Fibroblast of lung (primary cell): ENCODE measurements at regions not wholly inside any gene's neighbourhood (a gene's known extent, or its start where the extent isn't known, plus 50 kb on each side); places are given as distances from the start of the nearest gene placed in this dataset.

Experiments used
- DNase-seq, 2 donors: peaks; one replicate each; pipeline versions ENCODE4 v3.0.0 to v3.0.0-alpha.2; 2010; ENCODE audit warnings: low read depth in 2 of 2
- H2AFZ ChIP-seq: 2 replicates; pipeline ENCODE4 v1.5.1; 2012; ENCODE audit warnings: low read length, control low read depth, inconsistent platforms
- H3K27ac ChIP-seq: 2 replicates; pipeline ENCODE4 v1.5.1; 2011; ENCODE audit warnings: low read length, control low read depth; ENCODE audit not compliant: insufficient read depth
- H3K27me3 ChIP-seq: 2 replicates; pipeline ENCODE4 v1.5.1; 2011; ENCODE audit warnings: mild to moderate bottlenecking, low read length; ENCODE audit not compliant: control insufficient read depth, insufficient read depth
- H3K36me3 ChIP-seq: 2 replicates; pipeline ENCODE4 v1.5.1; 2011; ENCODE audit warnings: low read length; ENCODE audit not compliant: control insufficient read depth, insufficient read depth
- H3K4me1 ChIP-seq: 2 replicates; pipeline ENCODE4 v1.5.1; 2011; ENCODE audit warnings: low read length; ENCODE audit not compliant: control insufficient read depth, insufficient read depth; ENCODE audit errors: extremely low read depth
- H3K4me2 ChIP-seq: 2 replicates; pipeline ENCODE4 v1.5.1; 2011; ENCODE audit warnings: low read length, control low read depth; ENCODE audit not compliant: insufficient read depth; ENCODE audit errors: extremely low read depth
- H3K4me3 ChIP-seq, 4 experiments: fragments of 200-600 bp in 1 of 4; sonication (generic) in 1 of 4; replicated peaks in 1 of 4; 2 replicates each; pipeline ENCODE4 v1.5.1; 2011 to 2016; ENCODE audit warnings: low read length in 4 of 4, low read depth in 3 of 4, mild to moderate bottlenecking in 3 of 4, control low read depth in 2 of 4, inconsistent platforms in 1 of 4, mixed read lengths in 1 of 4; ENCODE audit not compliant: insufficient read depth in 1 of 4; ENCODE audit errors: control extremely low read depth in 1 of 4
- H3K79me2 ChIP-seq: 2 replicates; pipeline ENCODE4 v1.5.1; 2012; ENCODE audit warnings: mild to moderate bottlenecking, low read length, inconsistent platforms; ENCODE audit not compliant: control insufficient read depth, insufficient read depth
- H3K9ac ChIP-seq: 2 replicates; pipeline ENCODE4 v1.5.1; 2011; ENCODE audit warnings: mild to moderate bottlenecking, low read length, control low read depth; ENCODE audit not compliant: insufficient read depth
- H3K9me3 ChIP-seq: 2 replicates; pipeline ENCODE4 v1.5.1; 2012; ENCODE audit warnings: low read depth, low read length; ENCODE audit not compliant: control insufficient read depth, insufficient read depth
- H4K20me1 ChIP-seq: 2 replicates; pipeline ENCODE4 v1.5.1; 2011; ENCODE audit warnings: low read length; ENCODE audit not compliant: control insufficient read depth, insufficient read depth; ENCODE audit errors: extremely low read depth
- CTCF ChIP-seq, 2 donors: IDR thresholded peaks in 1 of 2; conservative IDR thresholded peaks in 1 of 2; 1 replicate in 1 of 2; 2 replicates in 1 of 2; pipeline ENCODE4 v1.5.1; 2011 to 2012; ENCODE audit warnings: low read length in 2 of 2, control low read depth in 1 of 2, inconsistent platforms in 1 of 2, low read depth in 1 of 2, mild to moderate bottlenecking in 1 of 2
- EZH2 ChIP-seq: IDR thresholded peaks from 2 replicates; pipeline ENCODE4 v1.5.1; 2012; ENCODE audit warnings: low read length, control low read depth, mild to moderate bottlenecking; ENCODE audit errors: missing control alignments

- Histone ChIP-seq H4K20me1 (no peaks in the 10 kb centered on the region), H3K36me3 (no peaks in the 10 kb centered on the region), H3K4me3 (no peak overlapping the region), H3K27me3 (peaks cover 6% of the 10 kb centered on the region), H3K4me2 (no peak overlapping the region), H3K4me1 (no peaks in the 10 kb centered on the region), H3K27ac (no peak overlapping the region), H3K79me2 (no peaks in the 10 kb centered on the region), H2AFZ (no peak overlapping the region), H3K9me3 (no peaks in the 10 kb centered on the region), H3K9ac (no peak overlapping the region)
- TF ChIP-seq CTCF (conservative IDR thresholded peaks at IDR 0.05 in 1 of 2, IDR thresholded peaks at IDR 0.05 in 1 of 2; ENCODE audit: low read depth in 1 of 2, low read length in 2 of 2) (no peak), EZH2 (no peak)
- no peak for DNase-seq
Observed at GRCh38 chr15:31151301-31152233, 50.0 kb upstream of the TRPM1 start.

- no peaks in the 10 kb centered on the region for H3K9me3 ChIP-seq
- no peak overlapping the region for H3K4me2 ChIP-seq
- H3K27ac ChIP-seq: no peak overlapping the region
- peaks cover 3% of the 10 kb centered on the region for H3K27me3 ChIP-seq
- no peak for DNase-seq
- no peaks in the 10 kb centered on the region for H3K79me2 ChIP-seq
- no peaks in the 10 kb centered on the region for H3K4me1 ChIP-seq
- TF ChIP-seq CTCF (conservative IDR thresholded peaks at IDR 0.05 in 1 of 2, IDR thresholded peaks at IDR 0.05 in 1 of 2; ENCODE audit: low read depth in 1 of 2, low read length in 2 of 2) (no peak), EZH2 (no peak)
- H3K36me3 ChIP-seq: no peaks in the 10 kb centered on the region
- H2AFZ ChIP-seq: no peak overlapping the region
- no peak overlapping the region for H3K9ac ChIP-seq
- no peak overlapping the region for H3K4me3 ChIP-seq
- no peaks in the 10 kb centered on the region for H4K20me1 ChIP-seq
Observed at GRCh38 chr15:31153531-31153930, 52.0 kb upstream of the TRPM1 start.

- Histone ChIP-seq H3K4me3 (no peak overlapping the region), H2AFZ (no peak overlapping the region), H3K36me3 (no peaks in the 10 kb centered on the region), H3K79me2 (no peaks in the 10 kb centered on the region), H3K4me2 (no peak overlapping the region), H3K4me1 (no peaks in the 10 kb centered on the region), H4K20me1 (no peaks in the 10 kb centered on the region), H3K9me3 (no peaks in the 10 kb centered on the region), H3K27me3 (no peaks in the 10 kb centered on the region), H3K27ac (no peak overlapping the region), H3K9ac (no peak overlapping the region)
- DNase-seq: no peak
- TF ChIP-seq CTCF (conservative IDR thresholded peaks at IDR 0.05 in 1 of 2, IDR thresholded peaks at IDR 0.05 in 1 of 2; ENCODE audit: low read depth in 1 of 2, low read length in 2 of 2): no peak
- no peak for TF ChIP-seq EZH2
Observed at GRCh38 chr15:31155151-31155550, 53.6 kb upstream of the TRPM1 start.
